NCI-H1436 (cell line): ENCODE measurements at regions not wholly inside any gene's neighbourhood (a gene's known extent, or its start where the extent isn't known, plus 50 kb on each side); places are given as distances from the start of the nearest gene placed in this dataset.

Source experiments
- DNase-seq: peaks from one replicate; lab custom pipeline; 2025; lab: John Stamatoyannopoulos, UW

DNA sequence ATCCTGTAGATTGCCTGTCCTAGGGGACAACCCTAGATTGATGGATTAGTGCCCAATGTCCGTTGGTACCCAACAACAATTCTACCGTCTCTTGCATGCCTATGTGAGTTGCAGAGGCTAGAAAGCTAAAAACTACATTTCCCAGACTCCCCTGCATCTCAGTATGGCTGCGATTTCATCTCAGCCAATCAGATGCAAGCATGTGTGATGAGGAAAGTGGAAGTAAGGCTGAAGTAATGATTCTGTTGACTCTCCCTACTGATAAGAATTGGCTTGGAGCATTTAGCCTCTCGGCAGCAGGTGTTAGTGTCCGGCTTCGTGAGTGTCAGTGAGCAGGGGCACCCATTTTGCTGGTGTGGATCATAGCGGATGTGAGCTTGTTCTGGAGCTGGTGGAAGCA is 171.9 kb downstream of the FGFR2 start:
- no peak for DNase-seq
